ENCODE measurements at regions not wholly inside any gene's neighbourhood (a gene's known extent, or its start where the extent isn't known, plus 50 kb on each side); places are given as distances from the start of the nearest gene placed in this dataset.

GRCh38 chr2:60159519-60159918 lies 393.9 kb downstream of the BCL11A start:
- DNase-seq (ENCODE audit: low read depth in 2 of 2) = no peak

- DNase-seq (ENCODE audit: low read depth in 2 of 2) = no peak
These were observed 395.2 kb downstream of the BCL11A start for GRCh38 chr2:60158262-60158661.

- DNase-seq (ENCODE audit: low read depth in 2 of 2) = no peak
These were observed 396.2 kb downstream of the BCL11A start for GRCh38 chr2:60157283-60157682.

- DNase-seq (ENCODE audit: low read depth in 2 of 2) = no peak
These were observed 399.3 kb downstream of the BCL11A start for GRCh38 chr2:60154142-60154541.

GRCh38 chr2:60152226-60152833 lies 401.1 kb downstream of the BCL11A start:
- DNase-seq (ENCODE audit: low read depth in 2 of 2) = no peak

GRCh38 chr2:60149176-60149575 lies 404.3 kb downstream of the BCL11A start:
- no peak for DNase-seq (ENCODE audit: low read depth in 2 of 2)

GRCh38 chr2:60148716-60149115 lies 404.7 kb downstream of the BCL11A start:
- DNase-seq (ENCODE audit: low read depth in 2 of 2) = no peak

- DNase-seq (ENCODE audit: low read depth in 2 of 2) = no peak
These were observed 413.3 kb downstream of the BCL11A start for GRCh38 chr2:60140185-60140584.

- no peak for DNase-seq (ENCODE audit: low read depth in 2 of 2)
These were observed 416.5 kb downstream of the BCL11A start for GRCh38 chr2:60136913-60137312.

- DNase-seq (ENCODE audit: low read depth in 2 of 2) = no peak
These were observed 426.3 kb downstream of the BCL11A start for GRCh38 chr2:60127191-60127590.

- no peak for DNase-seq (ENCODE audit: low read depth in 2 of 2)
These were observed 427.6 kb downstream of the BCL11A start for GRCh38 chr2:60125611-60126426.

GRCh38 chr2:60119778-60120177 lies 433.7 kb downstream of the BCL11A start:
- no peak for DNase-seq (ENCODE audit: low read depth in 2 of 2)

GRCh38 chr2:60118917-60119316 lies 434.5 kb downstream of the BCL11A start:
- no peak for DNase-seq (ENCODE audit: low read depth in 2 of 2)

GRCh38 chr2:60118061-60118460 lies 435.4 kb downstream of the BCL11A start:
- no peak for DNase-seq (ENCODE audit: low read depth in 2 of 2)

GRCh38 chr2:60116161-60116875 lies 437.1 kb downstream of the BCL11A start:
- DNase-seq (ENCODE audit: low read depth in 2 of 2) = no peak

- no peak for DNase-seq (ENCODE audit: low read depth in 2 of 2)
These were observed 443.7 kb downstream of the BCL11A start for GRCh38 chr2:60109744-60110143.

- no peak for DNase-seq (ENCODE audit: low read depth in 2 of 2)
These were observed 446.5 kb downstream of the BCL11A start for GRCh38 chr2:60106836-60107529.

GRCh38 chr2:60105906-60106305 lies 447.5 kb downstream of the BCL11A start:
- no peak for DNase-seq (ENCODE audit: low read depth in 2 of 2)

- DNase-seq (ENCODE audit: low read depth in 2 of 2) = no peak
These were observed 448.6 kb downstream of the BCL11A start for GRCh38 chr2:60104514-60105505.

- DNase-seq (ENCODE audit: low read depth in 2 of 2) = no peak
These were observed 453.4 kb downstream of the BCL11A start for GRCh38 chr2:60100034-60100433.

- DNase-seq (ENCODE audit: low read depth in 2 of 2) = no peak
These were observed 454.5 kb downstream of the BCL11A start for GRCh38 chr2:60098996-60099395.
